ENCODE measurements at regions not wholly inside any gene's neighbourhood (a gene's known extent, or its start where the extent isn't known, plus 50 kb on each side); places are given as distances from the start of the nearest gene placed in this dataset.

DNA sequence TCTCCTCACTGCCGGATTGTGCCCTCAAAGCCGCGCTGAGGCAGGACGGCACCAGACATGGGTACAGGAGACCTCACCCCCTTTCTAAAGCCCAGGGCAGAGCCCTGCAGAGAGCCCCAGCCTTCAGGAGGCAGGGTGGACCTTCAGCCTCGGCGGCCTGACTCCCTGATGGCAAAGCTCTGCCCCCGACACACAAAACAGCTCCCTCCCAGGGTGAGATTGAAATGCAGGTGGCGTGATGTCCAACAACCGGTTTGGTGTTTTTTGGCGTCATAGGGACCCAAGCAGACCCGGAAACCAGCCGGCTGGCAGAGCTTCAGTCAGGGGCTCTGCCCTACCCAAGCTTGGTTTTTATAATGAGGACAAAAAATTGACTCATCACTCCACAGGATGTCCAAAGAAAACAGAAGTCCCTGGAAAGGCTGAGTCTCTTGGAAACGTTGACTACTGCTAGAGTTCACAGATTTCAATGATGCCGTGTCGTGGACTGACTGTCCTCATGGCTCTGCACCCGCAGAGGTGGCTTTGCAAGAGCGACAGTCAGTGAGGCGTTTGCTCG lies 275.2 kb upstream of the IRX1 start:
- FAIRE-seq (no peak), DNase-seq (ENCODE audit: low read depth in 1 of 2, low spot score in 2 of 2) (no peak)
- ChIA-PET CTCF (ENCODE audit: partially characterized antibody) (no interaction called here), POLR2A (ENCODE audit: partially characterized antibody) (no interaction called here)
- Histone ChIP-seq H3K4me1 (replicated peaks in 1 of 4; ENCODE audit: control insufficient read depth in 3 of 4, insufficient read depth in 4 of 4, low read length in 3 of 4) (no peaks in the 10 kb centered on the region), H2AFZ (ENCODE audit: low read length) (no peak overlapping the region), H2BK5ac (ENCODE audit: low read depth, low read length) (no peak overlapping the region), H2BK12ac (ENCODE audit: low read depth, low read length) (no peak overlapping the region), H3K56ac (replicated peaks; ENCODE audit: insufficient read length, low read depth, low read length) (no peak overlapping the region), H4K5ac (ENCODE audit: insufficient read length, low read depth, low read length) (no peak overlapping the region), H4K8ac (ENCODE audit: extremely low read depth, insufficient read depth, low read length) (no peak overlapping the region; the same call in 1 of the 2 replicates), H3K79me2 (ENCODE audit: control insufficient read depth in 1 of 2, insufficient read depth in 2 of 2, low read length in 2 of 2) (peaks cover 0 to 5% of the 10 kb centered on the region in 2 experiments; a peak in 1 of 4 replicates), H3K23ac (ENCODE audit: insufficient read length) (no peak overlapping the region), H3K4me3 (ENCODE audit: extremely low read depth in 1 of 4, insufficient read depth in 2 of 4, low read depth in 3 of 4, low read length in 4 of 4) (no peak overlapping the region), H3K9me3 (ENCODE audit: insufficient read depth in 2 of 2, low read depth in 1 of 2, low read length in 1 of 2) (peaks cover 0 to 9% of the 10 kb centered on the region in 2 experiments; a peak in 1 of 4 replicates), H3K4me2 (ENCODE audit: insufficient read depth in 1 of 2, low read depth in 2 of 2, low read length in 2 of 2) (no peak overlapping the region), H3K9ac (replicated peaks in 1 of 4; ENCODE audit: extremely low read depth in 1 of 4, low read depth in 3 of 4, low read length in 3 of 4) (no peak overlapping the region), H4K20me1 (replicated peaks in 1 of 2; ENCODE audit: control insufficient read depth in 1 of 2, insufficient read depth in 2 of 2, low read length in 2 of 2) (peaks cover 0 to 10% of the 10 kb centered on the region in 2 experiments), H3K27me3 (replicated peaks in 1 of 4; ENCODE audit: control insufficient read depth in 3 of 4, extremely low read depth in 1 of 4, insufficient read depth in 3 of 4, low read length in 3 of 4) (no peaks in the 10 kb centered on the region), H2AK5ac (ENCODE audit: low read depth, low read length) (no peak overlapping the region), H3K27ac (ENCODE audit: low read depth, low read length) (no peak overlapping the region), H2BK120ac (replicated peaks; ENCODE audit: low read depth, low read length) (no peak overlapping the region), H4K91ac (replicated peaks; ENCODE audit: insufficient read length, low read length) (no peak overlapping the region), H3K23me2 (ENCODE audit: low read depth, low read length) (peaks cover 21% of the 10 kb centered on the region), H3K79me1 (ENCODE audit: low read depth, low read length) (peaks cover 10% of the 10 kb centered on the region), H3K4ac (replicated peaks; ENCODE audit: insufficient read length, low read depth, low read length) (no peak overlapping the region), H3K18ac (ENCODE audit: extremely low read depth, low read length) (no peak overlapping the region), H2BK15ac (ENCODE audit: low read length) (no peak overlapping the region), H3K14ac (ENCODE audit: insufficient read length) (no peak overlapping the region), H2BK20ac (ENCODE audit: low read length) (no peak overlapping the region), H3K36me3 (ENCODE audit: control insufficient read depth in 2 of 4, insufficient read depth in 4 of 4, low read length in 3 of 4) (no peaks in the 10 kb centered on the region; a peak in 1 of 8 replicates)
- 89% methylated on average over 15 of the region's 19 CpGs; no CpG with 5 or more reads in 1 of the 2 experiments for WGBS, 2 experiments (ENCODE audit: extremely low coverage in 1 of 2, insufficient coverage in 1 of 2, insufficient read length in 1 of 2, insufficient replicate concordance in 2 of 2, low coverage in 1 of 2, low lambda C conversion rate in 2 of 2, missing lambda C conversion rate in 1 of 2)
- no peak for TF ChIP-seq SP4 (IDR thresholded peaks at IDR 0.05; ENCODE audit: low read length)
- TF ChIP-seq CBX8 (IDR thresholded peaks at IDR 0.05; ENCODE audit: borderline replicate concordance, low read depth, low read length): no peak
- TF ChIP-seq MAFK (IDR thresholded peaks at IDR 0.05; ENCODE audit: low read depth, low read length): no peak
- no peak for TF ChIP-seq JUN (IDR thresholded peaks at IDR 0.05; ENCODE audit: low read depth, low read length)
